PC-9 (cell line): ENCODE measurements at regions not wholly inside any gene's neighbourhood (a gene's known extent, or its start where the extent isn't known, plus 50 kb on each side); places are given as distances from the start of the nearest gene placed in this dataset.

Source experiments
- CTCF ChIP-seq: fragments of 200-600 bp; sonication (generic); conservative IDR thresholded peaks from 2 replicates; pipeline ENCODE4 v1.6.1; 2017; ENCODE audit warnings: mixed run types, antibody characterized with exemption, mild to moderate bottlenecking, moderate library complexity
- EZH2 ChIP-seq: fragments of 200-600 bp; sonication (generic); IDR thresholded peaks from 2 replicates; pipeline ENCODE4 v1.8.0; 2017; ENCODE audit warnings: antibody characterized with exemption, low read depth

- TF ChIP-seq CTCF, result no peak
- no peak for TF ChIP-seq EZH2
Observed at GRCh38 chr12:17975763-17976162, 114.2 kb downstream of the RERGL start.
